NB4 (cell line): ENCODE measurements at regions not wholly inside any gene's neighbourhood (a gene's known extent, or its start where the extent isn't known, plus 50 kb on each side); places are given as distances from the start of the nearest gene placed in this dataset.

Source experiments
- CTCF ChIP-seq: IDR thresholded peaks from one replicate; pipeline ENCODE4 v1.5.1; 2012; ENCODE audit warnings: low read depth, low read length
- POLR2A ChIP-seq: IDR thresholded peaks from 2 replicates; pipeline ENCODE4 v1.6.1; 2011; ENCODE audit warnings: mild to moderate bottlenecking; ENCODE audit not compliant: insufficient read length; ENCODE audit errors: extremely low read depth

GRCh38 chr11:133695387-133695786, 149.9 kb downstream of the SPATA19 start:
- TF ChIP-seq CTCF, result no peak
- TF ChIP-seq POLR2A, result no peak
